ENCODE measurements at regions not wholly inside any gene's neighbourhood (a gene's known extent, or its start where the extent isn't known, plus 50 kb on each side); places are given as distances from the start of the nearest gene placed in this dataset.

DNA sequence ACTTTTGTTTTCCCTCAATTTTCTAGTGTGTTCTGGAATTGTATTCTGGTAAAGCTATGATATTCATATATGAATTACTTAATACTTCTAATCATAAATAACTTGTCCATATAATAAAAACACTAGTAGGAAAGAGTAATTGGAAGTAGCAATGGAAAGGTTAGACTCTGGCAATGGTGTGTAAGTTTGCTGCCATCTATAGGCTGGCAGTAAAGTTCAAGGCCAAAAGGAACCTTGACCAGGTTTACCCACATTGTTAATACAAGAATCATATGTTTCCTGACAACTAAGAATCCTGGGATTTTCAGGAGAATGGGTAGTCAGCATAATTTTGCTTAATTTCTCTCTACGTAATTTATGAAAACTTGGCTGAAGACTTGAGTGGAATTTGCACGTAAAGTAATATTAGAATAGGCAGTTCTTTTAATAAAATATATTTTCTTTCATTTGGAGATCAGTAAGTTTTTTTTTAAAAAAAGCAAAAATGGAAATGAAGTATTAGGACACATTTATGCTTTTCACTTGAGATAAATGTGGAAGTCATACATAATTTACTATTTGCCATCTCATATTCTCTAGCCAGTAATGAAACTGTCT, 926.7 kb downstream of the GALC start:
- TF ChIP-seq, protein P1, sequence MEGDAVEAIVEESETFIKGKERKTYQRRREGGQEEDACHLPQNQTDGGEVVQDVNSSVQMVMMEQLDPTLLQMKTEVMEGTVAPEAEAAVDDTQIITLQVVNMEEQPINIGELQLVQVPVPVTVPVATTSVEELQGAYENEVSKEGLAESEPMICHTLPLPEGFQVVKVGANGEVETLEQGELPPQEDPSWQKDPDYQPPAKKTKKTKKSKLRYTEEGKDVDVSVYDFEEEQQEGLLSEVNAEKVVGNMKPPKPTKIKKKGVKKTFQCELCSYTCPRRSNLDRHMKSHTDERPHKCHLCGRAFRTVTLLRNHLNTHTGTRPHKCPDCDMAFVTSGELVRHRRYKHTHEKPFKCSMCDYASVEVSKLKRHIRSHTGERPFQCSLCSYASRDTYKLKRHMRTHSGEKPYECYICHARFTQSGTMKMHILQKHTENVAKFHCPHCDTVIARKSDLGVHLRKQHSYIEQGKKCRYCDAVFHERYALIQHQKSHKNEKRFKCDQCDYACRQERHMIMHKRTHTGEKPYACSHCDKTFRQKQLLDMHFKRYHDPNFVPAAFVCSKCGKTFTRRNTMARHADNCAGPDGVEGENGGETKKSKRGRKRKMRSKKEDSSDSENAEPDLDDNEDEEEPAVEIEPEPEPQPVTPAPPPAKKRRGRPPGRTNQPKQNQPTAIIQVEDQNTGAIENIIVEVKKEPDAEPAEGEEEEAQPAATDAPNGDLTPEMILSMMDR (IDR thresholded peaks at IDR 0.05; ENCODE audit: low read depth, low read length, missing control alignments), result peak; percentile 30

DNA sequence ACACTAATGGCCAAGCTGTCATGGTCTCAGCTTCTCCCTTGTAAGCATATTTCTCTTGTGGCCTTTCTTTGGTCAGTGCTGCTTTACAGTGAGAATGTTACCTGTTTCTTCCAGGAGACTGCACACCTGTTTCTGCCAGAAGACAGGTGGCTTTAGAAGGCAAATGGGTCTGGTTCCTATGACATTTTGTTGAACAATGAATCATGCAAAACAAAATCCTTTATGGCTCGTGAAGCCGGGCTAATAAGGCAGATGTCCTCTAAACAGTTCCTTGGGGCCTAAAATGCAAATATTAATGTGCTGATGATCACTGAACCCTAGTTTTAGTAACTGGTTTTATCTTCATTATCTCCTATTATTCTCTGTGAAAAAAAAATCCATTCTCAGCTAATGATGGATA, 927.6 kb downstream of the GALC start:
- TF ChIP-seq, protein P1 (IDR thresholded peaks at IDR 0.05; ENCODE audit: low read depth, low read length, missing control alignments), result no peak
- no peak overlapping the region for H3K4me3 ChIP-seq (ENCODE audit: low read depth, low read length)
- in situ Hi-C loops (cut with HindIII; ENCODE audit: low pct_ligation_motif_present, low sequenced_read_pairs), result no loop called here
- no peaks in the 10 kb centered on the region for H3K27me3 ChIP-seq (replicated peaks)
- no peak for DNase-seq
- H3K27ac ChIP-seq, result no peak overlapping the region
- H3K36me3 ChIP-seq (replicated peaks), result no peaks in the 10 kb centered on the region

More for the DNA sequence above, 926.7 kb downstream of the GALC start:
- DNase-seq, result no peak
- Histone ChIP-seq H3K36me3 (replicated peaks) (no peaks in the 10 kb centered on the region), H3K4me3 (ENCODE audit: low read depth, low read length) (no peak overlapping the region), H3K27me3 (replicated peaks) (no peaks in the 10 kb centered on the region), H3K27ac (no peak overlapping the region)
- in situ Hi-C loops (cut with HindIII; ENCODE audit: low pct_ligation_motif_present, low sequenced_read_pairs), result no loop called here

DNA sequence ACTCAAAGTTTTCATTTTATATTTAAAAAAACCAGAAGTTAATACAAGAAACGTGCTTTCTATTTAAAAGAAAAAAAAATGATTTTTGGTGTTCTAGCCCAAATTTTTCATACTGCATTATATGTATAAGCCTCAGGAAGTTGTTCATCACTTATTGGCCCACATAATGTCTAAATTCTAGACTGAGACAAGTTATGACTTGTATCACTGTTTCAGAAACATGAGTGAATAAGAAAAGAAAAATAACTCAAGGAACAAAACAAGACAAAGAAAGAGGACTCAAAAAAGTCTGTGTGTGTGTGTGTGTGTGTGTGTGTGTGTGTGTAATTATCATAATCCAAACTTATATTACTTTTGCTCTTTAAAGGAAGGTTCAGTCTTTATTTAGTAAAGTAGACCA, 929.8 kb downstream of the GALC start:
- DNase-seq, result no peak
- no peaks in the 10 kb centered on the region for H3K27me3 ChIP-seq (replicated peaks)
- H3K4me3 ChIP-seq (ENCODE audit: low read depth, low read length), result no peak overlapping the region
- no peaks in the 10 kb centered on the region for H3K36me3 ChIP-seq (replicated peaks)
- in situ Hi-C loops (cut with HindIII; ENCODE audit: low pct_ligation_motif_present, low sequenced_read_pairs), result no loop called here
- H3K27ac ChIP-seq, result no peak overlapping the region
- TF ChIP-seq, protein P1 (IDR thresholded peaks at IDR 0.05; ENCODE audit: low read depth, low read length, missing control alignments), result no peak

DNA sequence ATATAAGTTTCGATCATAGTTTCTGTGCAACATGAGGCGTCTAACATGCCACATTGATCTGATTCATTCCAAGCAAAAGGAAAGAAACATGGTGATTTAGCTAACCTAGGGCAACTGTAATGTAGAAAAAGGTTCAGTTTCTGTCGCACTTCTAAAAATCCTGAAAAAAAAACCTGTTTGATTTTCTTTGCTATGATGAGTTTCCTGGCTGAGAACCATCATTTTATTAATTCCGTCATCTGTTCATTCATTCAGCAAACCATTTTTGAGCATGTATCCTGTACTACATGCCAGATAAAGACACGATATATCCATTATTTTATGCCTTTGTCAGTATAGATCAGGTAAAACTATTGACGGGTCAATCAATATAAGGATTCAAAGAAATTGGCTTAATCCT, 932.6 kb downstream of the GALC start:
- DNase-seq, result no peak
- Histone ChIP-seq H3K36me3 (replicated peaks) (no peaks in the 10 kb centered on the region), H3K27ac (no peak overlapping the region), H3K27me3 (replicated peaks) (no peaks in the 10 kb centered on the region), H3K4me3 (ENCODE audit: low read depth, low read length) (no peak overlapping the region)
- TF ChIP-seq, protein P1 (IDR thresholded peaks at IDR 0.05; ENCODE audit: low read depth, low read length, missing control alignments), result no peak
- in situ Hi-C loops (cut with HindIII; ENCODE audit: low pct_ligation_motif_present, low sequenced_read_pairs), result no loop called here

DNA sequence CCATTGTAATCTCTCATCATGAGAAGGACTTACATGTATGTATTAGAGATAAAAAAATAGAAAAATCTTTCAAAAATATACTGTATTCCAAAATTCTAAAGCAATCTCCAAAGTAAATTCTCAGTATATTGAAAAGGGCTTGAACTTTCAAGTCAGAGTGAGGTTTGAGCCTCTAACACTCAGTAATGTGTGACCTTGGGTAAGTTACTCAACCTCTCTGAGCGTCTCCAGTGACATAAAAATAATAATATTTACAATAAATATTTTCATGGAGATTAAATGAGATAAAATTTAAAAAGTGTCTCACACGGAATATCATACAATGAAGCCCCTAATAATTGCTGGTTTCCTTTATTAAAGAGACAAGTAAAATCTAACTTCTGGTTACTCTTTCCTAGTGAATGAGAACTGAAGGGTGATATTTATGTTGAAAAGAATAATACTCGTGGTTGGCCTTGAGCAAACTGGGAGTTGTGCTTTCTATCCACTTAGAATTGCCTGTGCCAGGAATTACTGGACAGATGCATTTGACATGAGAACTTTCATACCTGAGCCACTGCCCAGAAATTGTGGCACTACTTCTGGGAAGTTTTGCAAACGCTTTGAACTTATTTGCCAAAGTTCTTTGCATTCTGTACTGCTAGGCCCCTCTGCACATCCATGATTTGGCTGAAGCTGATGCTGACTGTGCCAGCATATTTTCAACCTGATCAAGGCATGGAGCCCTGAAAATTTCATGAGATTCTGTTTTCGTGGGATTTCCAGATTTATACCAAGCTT, 933.7 kb downstream of the GALC start:
- in situ Hi-C loops (cut with HindIII; ENCODE audit: low pct_ligation_motif_present, low sequenced_read_pairs), result no loop called here

More for the DNA sequence above, 933.7 kb downstream of the GALC start:
- DNase-seq, result no peak
- H3K36me3 ChIP-seq (replicated peaks), result no peaks in the 10 kb centered on the region
- no peaks in the 10 kb centered on the region for H3K27me3 ChIP-seq (replicated peaks)
- no peak overlapping the region for H3K27ac ChIP-seq
- no peak overlapping the region for H3K4me3 ChIP-seq (ENCODE audit: low read depth, low read length)
- TF ChIP-seq, protein P1 (IDR thresholded peaks at IDR 0.05; ENCODE audit: low read depth, low read length, missing control alignments), result no peak
